GM06990 (cell line): ENCODE measurements at regions not wholly inside any gene's neighbourhood (a gene's known extent, or its start where the extent isn't known, plus 50 kb on each side); places are given as distances from the start of the nearest gene placed in this dataset.

Experiments used
- DNase-seq: peaks from one replicate; pipeline ENCODE4 v3.0.0-alpha.2; 2011; ENCODE audit not compliant: insufficient read length; ENCODE audit errors: extremely low read depth
- H3K27me3 ChIP-seq: replicated peaks from 2 replicates; pipeline ENCODE4 v1.6.0; 2011; ENCODE audit warnings: low read length; ENCODE audit not compliant: control insufficient read depth, insufficient read depth
- H3K36me3 ChIP-seq: 2 replicates; pipeline ENCODE4 v1.5.1; 2011; ENCODE audit warnings: low read length; ENCODE audit not compliant: control insufficient read depth, insufficient read depth
- H3K4me3 ChIP-seq: replicated peaks from 2 replicates; pipeline ENCODE4 v1.5.1; 2011; ENCODE audit warnings: low read depth, mild to moderate bottlenecking, control low read depth, low read length
- CTCF ChIP-seq: IDR thresholded peaks from 2 replicates; pipeline ENCODE4 v1.5.1; 2011; ENCODE audit warnings: low read length, control low read depth, mild to moderate bottlenecking, inconsistent platforms; ENCODE audit not compliant: insufficient read depth, poor library complexity, severe bottlenecking

- no peak for TF ChIP-seq CTCF
- Histone ChIP-seq H3K4me3 (no peak overlapping the region), H3K27me3 (no peaks in the 10 kb centered on the region), H3K36me3 (no peaks in the 10 kb centered on the region)
- no peak for DNase-seq
These were observed 210.3 kb upstream of the GPR26 start for GRCh38 chr10:123455861-123456260.

- DNase-seq, result no peak
- H3K27me3 ChIP-seq, result no peaks in the 10 kb centered on the region
- no peak for TF ChIP-seq CTCF
- no peaks in the 10 kb centered on the region for H3K36me3 ChIP-seq
- no peak overlapping the region for H3K4me3 ChIP-seq
These were observed 207.2 kb upstream of the GPR26 start for GRCh38 chr10:123458933-123459332.

- DNase-seq, result no peak
- Histone ChIP-seq H3K36me3 (no peaks in the 10 kb centered on the region), H3K27me3 (no peaks in the 10 kb centered on the region), H3K4me3 (no peak overlapping the region)
- no peak for TF ChIP-seq CTCF
These were observed 206.6 kb upstream of the GPR26 start for GRCh38 chr10:123459371-123460091.

GRCh38 chr10:123462246-123462645 lies 203.9 kb upstream of the GPR26 start:
- DNase-seq, result no peak
- Histone ChIP-seq H3K27me3 (no peaks in the 10 kb centered on the region), H3K4me3 (no peak overlapping the region), H3K36me3 (no peaks in the 10 kb centered on the region)
- no peak for TF ChIP-seq CTCF

- TF ChIP-seq CTCF, result no peak
- no peaks in the 10 kb centered on the region for H3K36me3 ChIP-seq
- no peak overlapping the region for H3K4me3 ChIP-seq
- no peak for DNase-seq
- H3K27me3 ChIP-seq, result no peaks in the 10 kb centered on the region
These were observed 203.4 kb upstream of the GPR26 start for GRCh38 chr10:123462756-123463155.

- no peak for DNase-seq
- Histone ChIP-seq H3K36me3 (no peaks in the 10 kb centered on the region), H3K4me3 (no peak overlapping the region), H3K27me3 (no peaks in the 10 kb centered on the region)
- no peak for TF ChIP-seq CTCF
These were observed 203.0 kb upstream of the GPR26 start for GRCh38 chr10:123463181-123463580.
